Choroid plexus epithelial cell (primary cell): ENCODE measurements at regions not wholly inside any gene's neighbourhood (a gene's known extent, or its start where the extent isn't known, plus 50 kb on each side); places are given as distances from the start of the nearest gene placed in this dataset.

ENCODE experiments used
- DNase-seq: peaks from one replicate; pipeline ENCODE4 v3.0.0-alpha.2; 2010; ENCODE audit warnings: low read depth
- H3K4me3 ChIP-seq: 2 replicates; pipeline ENCODE4 v1.5.1; 2011; ENCODE audit warnings: low read depth, mild to moderate bottlenecking, control low read depth, low read length, moderate library complexity
- TF ChIP-seq, protein P1 (sequence below): conservative IDR thresholded peaks from 2 replicates; pipeline ENCODE4 v1.5.1; 2011; ENCODE audit warnings: low read depth, mild to moderate bottlenecking, control low read depth, inconsistent platforms, low read length, moderate library complexity

DNA sequence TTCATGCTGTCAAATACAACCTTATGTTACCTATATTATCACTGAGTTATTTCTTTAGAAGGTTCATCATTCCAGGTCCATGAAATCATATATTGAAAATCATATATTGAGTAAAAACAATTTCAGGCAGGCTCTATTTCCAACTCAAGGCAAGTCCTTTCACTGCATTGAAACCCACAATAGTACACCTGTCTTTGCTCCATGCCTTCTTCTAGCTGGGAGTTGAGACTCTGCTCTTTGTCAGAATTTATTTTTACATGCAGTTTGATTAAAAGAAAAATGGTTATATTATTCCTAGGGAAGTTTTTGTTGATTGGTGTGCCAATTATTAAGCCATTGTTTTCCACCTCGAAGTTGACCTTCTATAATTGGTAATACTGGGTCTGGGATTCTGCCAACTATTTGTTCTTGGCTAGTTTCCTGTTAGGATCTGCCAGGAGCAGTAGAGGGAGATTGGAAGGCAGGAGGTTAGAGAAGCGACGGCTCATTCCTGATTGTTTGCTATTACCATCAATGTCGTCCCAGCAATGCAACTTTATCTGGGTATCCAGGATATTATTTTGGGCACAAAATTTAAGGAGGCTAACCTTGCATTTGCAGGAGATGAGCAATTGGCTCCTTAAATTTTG, 79.5 kb upstream of the MIS18BP1 start:
- DNase-seq: no peak
- no peak overlapping the region for H3K4me3 ChIP-seq
- TF ChIP-seq, protein P1, sequence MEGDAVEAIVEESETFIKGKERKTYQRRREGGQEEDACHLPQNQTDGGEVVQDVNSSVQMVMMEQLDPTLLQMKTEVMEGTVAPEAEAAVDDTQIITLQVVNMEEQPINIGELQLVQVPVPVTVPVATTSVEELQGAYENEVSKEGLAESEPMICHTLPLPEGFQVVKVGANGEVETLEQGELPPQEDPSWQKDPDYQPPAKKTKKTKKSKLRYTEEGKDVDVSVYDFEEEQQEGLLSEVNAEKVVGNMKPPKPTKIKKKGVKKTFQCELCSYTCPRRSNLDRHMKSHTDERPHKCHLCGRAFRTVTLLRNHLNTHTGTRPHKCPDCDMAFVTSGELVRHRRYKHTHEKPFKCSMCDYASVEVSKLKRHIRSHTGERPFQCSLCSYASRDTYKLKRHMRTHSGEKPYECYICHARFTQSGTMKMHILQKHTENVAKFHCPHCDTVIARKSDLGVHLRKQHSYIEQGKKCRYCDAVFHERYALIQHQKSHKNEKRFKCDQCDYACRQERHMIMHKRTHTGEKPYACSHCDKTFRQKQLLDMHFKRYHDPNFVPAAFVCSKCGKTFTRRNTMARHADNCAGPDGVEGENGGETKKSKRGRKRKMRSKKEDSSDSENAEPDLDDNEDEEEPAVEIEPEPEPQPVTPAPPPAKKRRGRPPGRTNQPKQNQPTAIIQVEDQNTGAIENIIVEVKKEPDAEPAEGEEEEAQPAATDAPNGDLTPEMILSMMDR: no peak

- TF ChIP-seq, protein P1: no peak
- no peak for DNase-seq
- H3K4me3 ChIP-seq: no peak overlapping the region
Measured at GRCh38 chr14:45308745-45309397, 55.9 kb upstream of the MIS18BP1 start.
